ENCODE measurements at regions not wholly inside any gene's neighbourhood (a gene's known extent, or its start where the extent isn't known, plus 50 kb on each side); places are given as distances from the start of the nearest gene placed in this dataset.

GRCh38 chr3:194775731-194776130 is 90.0 kb downstream of the FAM43A start:
- TF ChIP-seq POLR2AphosphoS5 (IDR thresholded peaks at IDR 0.05; ENCODE audit: low read depth, low read length) (no peak), FOXP2 (optimal IDR thresholded peaks at IDR 0.05; ENCODE audit: borderline replicate concordance, extremely low read depth, extremely low read length, insufficient read depth) (no peak), TAF1 (IDR thresholded peaks at IDR 0.05; ENCODE audit: borderline replicate concordance, insufficient read depth, low read length) (no peak), SIN3A (IDR thresholded peaks at IDR 0.05; ENCODE audit: borderline replicate concordance, insufficient read depth, low read length) (no peak)

Data from PFSK-1 (cell line).